Dedifferentiated amniotic fluid mesenchymal stem cell (primary cell): ENCODE measurements at regions not wholly inside any gene's neighbourhood (a gene's known extent, or its start where the extent isn't known, plus 50 kb on each side); places are given as distances from the start of the nearest gene placed in this dataset.

Source experiments
- DNase-seq: peaks from one replicate; pipeline ENCODE4 v3.0.0-alpha.2; 2016; ENCODE audit errors: extremely low spot score

GRCh38 chr4:135227842-135228241 lies 1026.3 kb upstream of the PABPC4L start:
- no peak for DNase-seq

DNA sequence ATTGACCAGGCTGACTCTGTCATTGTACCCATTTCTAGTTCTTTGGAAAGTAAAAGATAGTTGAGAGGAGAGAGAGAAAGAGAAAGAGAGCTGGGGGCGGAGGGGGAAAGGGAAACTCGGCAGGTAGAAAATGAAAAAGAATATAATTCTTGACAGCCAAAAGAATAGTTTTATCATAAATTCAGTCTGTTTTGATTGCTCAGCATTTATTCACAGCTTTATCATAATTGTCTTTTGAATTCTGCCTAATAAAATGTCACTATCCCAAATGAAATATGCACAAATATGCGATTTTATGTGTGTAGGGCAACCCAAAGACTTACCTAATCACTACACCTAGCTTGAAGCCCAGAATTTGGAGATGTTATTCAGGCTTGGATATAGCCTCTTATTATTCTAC lies 1024.0 kb upstream of the PABPC4L start:
- DNase-seq: no peak

DNA sequence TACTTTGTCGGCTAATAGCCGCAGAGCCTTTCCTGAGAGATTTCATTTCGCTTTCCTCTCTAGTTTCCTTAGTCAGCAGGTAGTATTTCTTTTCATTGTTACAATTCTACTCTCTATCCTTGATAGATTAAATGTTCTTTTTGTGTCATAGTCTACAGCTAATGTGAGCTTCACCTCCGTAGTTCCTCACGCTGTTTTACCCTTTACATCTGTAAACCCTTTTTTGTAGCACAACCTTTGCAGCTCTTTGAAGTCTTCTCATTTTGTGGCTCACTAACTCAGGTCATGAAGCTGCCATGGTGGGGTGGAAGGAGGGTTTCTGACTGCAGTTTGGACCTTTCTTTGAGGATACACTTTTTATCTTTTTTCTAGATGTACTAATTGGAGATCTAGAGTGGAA lies 1008.8 kb upstream of the PABPC4L start:
- no peak for DNase-seq

GRCh38 chr4:135207531-135207930 lies 1005.9 kb upstream of the PABPC4L start:
- DNase-seq: no peak

DNA sequence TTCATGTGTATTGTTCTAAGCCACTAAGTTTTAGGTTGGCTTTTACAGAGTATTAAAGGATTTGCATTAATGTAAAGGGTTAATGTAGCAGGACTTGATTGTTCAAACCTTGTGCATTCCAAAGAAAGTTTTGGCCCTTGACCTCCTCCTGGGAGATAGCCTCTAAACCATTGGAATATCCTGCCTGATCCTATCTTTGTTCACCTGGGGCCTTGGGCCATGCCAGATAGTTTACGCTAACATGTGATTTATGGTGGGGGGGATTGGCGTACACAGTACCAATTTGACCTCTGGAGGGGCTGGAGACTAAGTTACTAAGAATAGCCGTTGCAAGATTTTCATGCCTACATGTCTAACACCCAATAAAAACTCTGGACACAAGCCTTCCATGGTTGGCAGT lies 1002.7 kb upstream of the PABPC4L start:
- DNase-seq: no peak

GRCh38 chr4:135201081-135201480 lies 999.5 kb upstream of the PABPC4L start:
- peak; percentile 67 for DNase-seq

- DNase-seq: no peak
Measured at GRCh38 chr4:135197641-135198040, 996.1 kb upstream of the PABPC4L start.

DNA sequence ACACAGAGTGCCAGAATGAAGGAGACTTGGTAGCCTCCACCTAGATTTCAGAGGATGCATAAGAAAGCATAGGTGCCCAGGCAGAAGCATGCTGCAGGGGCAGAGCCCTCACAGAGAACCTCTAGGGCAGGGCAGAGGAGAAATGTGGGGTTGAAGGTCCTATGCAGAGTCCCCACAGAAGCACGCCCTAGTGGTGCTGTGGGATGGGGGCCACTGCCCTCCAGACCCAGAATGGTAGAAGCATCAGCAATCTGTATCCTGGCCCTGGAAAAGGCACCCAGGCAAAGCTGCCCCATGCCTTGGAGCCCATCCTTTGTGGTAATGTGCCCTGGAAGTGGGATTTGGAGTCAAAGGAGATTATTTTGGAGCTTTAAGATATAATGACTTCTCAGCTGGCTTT lies 992.9 kb upstream of the PABPC4L start:
- DNase-seq: no peak

GRCh38 chr4:135192751-135193535 lies 991.4 kb upstream of the PABPC4L start:
- peak; percentile 17 for DNase-seq

DNA sequence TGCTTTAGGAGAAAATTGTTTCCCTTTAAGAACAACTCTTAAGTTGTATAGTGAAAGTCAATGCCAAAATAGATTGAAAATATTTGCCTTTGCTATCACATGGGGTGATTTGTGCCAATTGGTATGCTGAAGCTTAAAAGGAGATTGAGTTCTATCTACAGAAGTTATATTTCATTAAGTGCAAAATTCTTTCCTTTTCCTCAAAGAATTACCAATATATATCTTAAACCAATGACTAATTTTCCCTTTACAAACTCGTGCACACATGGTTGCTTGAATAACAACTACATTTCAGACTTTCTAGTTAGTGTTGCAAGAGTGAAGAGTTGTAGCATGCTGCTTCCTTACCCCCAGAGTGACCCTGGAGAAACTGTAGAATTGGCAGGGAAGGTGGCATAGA lies 990.0 kb upstream of the PABPC4L start:
- DNase-seq: no peak

DNA sequence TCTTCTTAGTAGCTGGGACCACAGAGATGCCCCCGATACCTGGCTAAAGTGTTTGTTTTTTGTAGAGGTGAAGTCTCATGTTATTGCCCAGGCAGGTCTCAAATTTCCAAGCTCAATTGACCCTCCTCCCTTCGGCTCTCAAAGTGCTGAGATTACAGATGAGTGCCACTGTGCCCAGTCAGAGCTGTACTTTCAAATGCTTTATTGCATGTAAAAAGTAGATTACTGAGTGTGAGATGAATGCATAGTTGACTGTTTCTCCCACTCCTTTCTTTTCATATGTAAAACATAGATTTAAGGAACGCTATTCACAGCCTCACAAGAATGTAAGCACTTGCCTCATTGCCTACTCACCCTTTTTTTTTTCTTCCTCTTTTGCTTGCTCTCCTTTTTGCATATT lies 984.4 kb upstream of the PABPC4L start:
- no peak for DNase-seq

GRCh38 chr4:135185256-135185655 lies 983.7 kb upstream of the PABPC4L start:
- no peak for DNase-seq

- no peak for DNase-seq
Measured at GRCh38 chr4:135184715-135185114, 983.1 kb upstream of the PABPC4L start.

GRCh38 chr4:135177321-135177720 lies 975.7 kb upstream of the PABPC4L start:
- peak; percentile 25 for DNase-seq

GRCh38 chr4:135166661-135167060 lies 965.1 kb upstream of the PABPC4L start:
- no peak for DNase-seq

DNA sequence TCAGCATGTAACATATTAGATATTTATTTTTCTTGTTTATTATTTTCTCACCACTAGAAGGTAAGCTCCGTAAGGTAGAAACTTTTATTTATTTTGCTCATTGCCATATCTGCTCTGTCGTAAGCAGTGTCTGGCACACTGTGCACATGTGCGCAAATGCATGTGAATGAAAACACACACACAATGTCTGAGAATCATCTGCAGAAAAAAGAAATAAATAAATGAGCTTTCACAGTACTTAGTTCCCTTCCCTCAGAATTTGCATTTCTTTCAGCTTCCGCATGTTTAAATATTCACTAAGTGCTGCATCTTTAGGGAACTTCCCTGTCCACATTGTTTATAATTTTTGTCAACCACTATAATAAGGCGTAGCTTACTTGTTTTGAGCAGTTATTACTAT lies 963.0 kb upstream of the PABPC4L start:
- DNase-seq: no peak

- no peak for DNase-seq
Measured at GRCh38 chr4:135144498-135144897, 942.9 kb upstream of the PABPC4L start.

- DNase-seq: no peak
Measured at GRCh38 chr4:135124196-135124595, 922.6 kb upstream of the PABPC4L start.

DNA sequence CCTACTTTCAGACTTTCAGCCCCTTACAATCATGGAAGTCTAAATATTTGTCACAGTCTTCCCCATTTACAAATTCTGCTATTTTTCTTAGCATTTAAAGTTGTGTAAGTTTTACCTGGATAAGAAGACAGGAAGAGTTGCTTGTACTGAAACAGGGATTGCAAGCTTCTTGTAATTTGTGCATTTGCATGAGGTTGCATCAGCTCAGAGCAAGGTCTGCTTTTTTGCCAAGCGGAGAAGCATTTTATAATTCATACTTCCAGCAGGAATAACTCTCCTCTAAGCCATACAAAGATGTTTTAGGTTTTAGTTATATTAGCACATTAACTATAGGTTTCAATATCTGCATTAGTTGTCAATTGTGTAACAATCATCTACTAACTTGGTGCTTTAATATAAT lies 922.0 kb upstream of the PABPC4L start:
- DNase-seq: no peak

DNA sequence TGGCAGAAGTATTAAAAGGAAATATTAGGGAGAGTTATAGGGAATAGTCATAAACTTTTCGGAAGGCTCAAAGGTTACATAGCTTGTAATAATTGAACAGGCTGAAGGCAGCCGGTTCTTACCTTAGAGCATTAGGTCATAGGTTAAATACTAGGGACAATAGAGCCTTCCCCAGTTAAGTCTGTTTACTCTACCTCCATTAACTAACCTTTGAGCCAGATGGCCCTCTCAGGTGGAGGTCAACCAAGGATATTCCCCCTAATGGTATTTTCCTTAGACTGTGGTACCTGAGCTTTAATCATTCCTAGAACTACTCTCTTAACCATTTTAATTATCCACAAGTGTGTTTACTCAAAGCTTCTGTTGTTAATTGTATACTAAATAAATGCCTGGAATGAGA lies 920.9 kb upstream of the PABPC4L start:
- no peak for DNase-seq

GRCh38 chr4:135120195-135120594 lies 918.6 kb upstream of the PABPC4L start:
- no peak for DNase-seq

DNA sequence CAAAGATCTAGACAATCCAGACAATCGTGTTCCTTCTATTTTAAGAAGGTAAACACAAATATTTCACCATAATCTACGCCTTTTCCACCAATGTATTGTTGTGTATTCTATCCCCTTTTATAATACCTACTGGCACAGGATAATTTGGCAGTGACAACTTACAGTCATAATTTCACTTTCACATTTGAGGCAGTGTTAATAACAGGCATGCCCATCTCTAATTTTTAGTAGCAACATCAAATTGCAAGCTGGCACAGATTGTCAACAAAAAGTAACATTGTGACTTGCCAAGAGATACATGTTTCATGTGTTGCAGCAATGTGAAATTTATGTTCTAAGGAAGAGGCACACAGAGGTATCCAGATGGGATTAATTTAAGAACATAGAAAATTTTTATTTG lies 912.5 kb upstream of the PABPC4L start:
- no peak for DNase-seq

- no peak for DNase-seq
Measured at GRCh38 chr4:135098061-135098460, 896.5 kb upstream of the PABPC4L start.

DNA sequence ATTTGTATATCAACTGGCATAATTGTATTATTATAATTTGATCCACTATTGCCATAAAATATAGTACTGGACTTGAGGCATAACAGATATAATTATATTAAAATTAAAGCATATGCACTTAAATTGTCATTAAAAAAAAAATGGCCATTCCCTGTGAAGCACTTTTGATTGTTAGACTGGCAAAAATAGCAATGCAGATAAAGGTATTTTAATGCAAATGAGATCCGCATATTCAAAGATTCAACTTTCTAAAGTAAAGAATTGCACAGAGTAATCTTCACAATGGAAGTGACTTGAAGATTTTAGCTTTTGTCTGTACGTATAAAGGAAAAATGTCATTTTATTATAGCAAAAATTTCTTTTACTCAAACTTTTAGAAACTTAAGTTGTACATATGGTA lies 871.8 kb upstream of the PABPC4L start:
- no peak for DNase-seq
